Neural cell (in vitro differentiated cells): ENCODE measurements at regions not wholly inside any gene's neighbourhood (a gene's known extent, or its start where the extent isn't known, plus 50 kb on each side); places are given as distances from the start of the nearest gene placed in this dataset.

Experiments
- H2AFZ ChIP-seq: fragments of 200-600, 300-800 bp; sonication (generic), shearing (Covaris generic); 2 replicates; pipeline ENCODE4 v1.6.0; 2014; ENCODE audit warnings: low read depth, mild to moderate bottlenecking, antibody characterized with exemption, low read length, moderate library complexity
- H3F3A ChIP-seq: fragments of 200-600 bp; shearing (Covaris generic); 2 replicates; pipeline ENCODE4 v1.6.1; 2016; ENCODE audit warnings: mild to moderate bottlenecking, moderate library complexity, mixed read lengths, antibody characterized with exemption, low read length; ENCODE audit not compliant: insufficient read depth, poor library complexity, severe bottlenecking
- H3K27ac ChIP-seq: fragments of 200-600, 300-800 bp; sonication (generic), shearing (Covaris generic); 2 replicates; pipeline ENCODE4 v1.5.1; 2014; ENCODE audit warnings: mild to moderate bottlenecking, low read length, moderate library complexity
- H3K27me3 ChIP-seq: fragments of 300-800, 200-600 bp; sonication (generic), shearing (Covaris generic); 2 replicates; pipeline ENCODE4 v1.6.0; 2014; ENCODE audit warnings: mild to moderate bottlenecking, low read depth, low read length, moderate library complexity; ENCODE audit not compliant: insufficient read depth
- H3K36me3 ChIP-seq: fragments of 300-800, 200-600 bp; sonication (generic), shearing (Covaris generic); 2 replicates; pipeline ENCODE4 v1.5.1; 2014; ENCODE audit warnings: mild to moderate bottlenecking, antibody characterized with exemption, low read length, moderate library complexity; ENCODE audit not compliant: insufficient read depth
- H3K4me2 ChIP-seq: fragments of 300-800, 200-600 bp; sonication (generic), shearing (Covaris generic); 2 replicates; pipeline ENCODE4 v1.6.0; 2014; ENCODE audit warnings: mild to moderate bottlenecking, low read length
- H3K4me3 ChIP-seq: fragments of 300-800, 200-600 bp; sonication (generic), shearing (Covaris generic); 2 replicates; pipeline ENCODE4 v1.5.1; 2014; ENCODE audit warnings: mild to moderate bottlenecking, low read length, moderate library complexity
- H3K79me2 ChIP-seq: fragments of 200-600 bp; shearing (Covaris generic); replicated peaks from 2 replicates; pipeline ENCODE4 v1.6.0; 2014; ENCODE audit warnings: mild to moderate bottlenecking, low read length, moderate library complexity; ENCODE audit not compliant: insufficient read depth
- H3K9ac ChIP-seq: fragments of 300-800, 200-600 bp; sonication (generic), shearing (Covaris generic); 2 replicates; pipeline ENCODE4 v1.6.1; 2016; ENCODE audit warnings: mild to moderate bottlenecking, low read length, mixed read lengths
- H3K9me2 ChIP-seq: fragments of 200-600 bp; shearing (Covaris generic); 2 replicates; pipeline ENCODE4 v1.6.1; 2016; ENCODE audit warnings: mild to moderate bottlenecking, low read length, mixed read lengths; ENCODE audit not compliant: insufficient read depth
- H3K9me3 ChIP-seq: fragments of 200-600, 300-800 bp; sonication (generic), shearing (Covaris generic); 2 replicates; pipeline ENCODE4 v1.6.1; 2016; ENCODE audit warnings: mild to moderate bottlenecking, mixed run types, low read length, moderate library complexity, mixed read lengths
- H4K20me1 ChIP-seq: fragments of 200-600 bp; shearing (Covaris generic); 2 replicates; pipeline ENCODE4 v1.6.1; 2016; ENCODE audit warnings: mild to moderate bottlenecking, mixed run types; ENCODE audit not compliant: insufficient read depth
- EP300 ChIP-seq: fragments of 450-650 bp; conservative IDR thresholded peaks from 2 replicates; pipeline ENCODE4 v1.6.1; 2014; ENCODE audit warnings: antibody characterized with exemption, mild to moderate bottlenecking, moderate library complexity; ENCODE audit not compliant: poor library complexity, severe bottlenecking
- EZH2 ChIP-seq: fragments of 200-600, 300-800 bp; shearing (Covaris generic), sonication (generic); IDR thresholded peaks from 2 replicates; pipeline ENCODE4 v1.6.1; 2014; ENCODE audit warnings: antibody characterized with exemption, low read length, borderline replicate concordance, mild to moderate bottlenecking; ENCODE audit not compliant: insufficient read depth, poor library complexity, severe bottlenecking
- MXI1 ChIP-seq: fragments of 450-650 bp; conservative IDR thresholded peaks from 2 replicates; pipeline ENCODE4 v1.6.1; 2014; ENCODE audit warnings: antibody characterized with exemption, mild to moderate bottlenecking; ENCODE audit not compliant: poor library complexity, severe bottlenecking
- POLR2AphosphoS5 ChIP-seq: IDR thresholded peaks from 2 replicates; pipeline ENCODE4 v1.6.1; 2012
- RAD21 ChIP-seq: fragments of 450-650 bp; conservative IDR thresholded peaks from 2 replicates; pipeline ENCODE4 v1.6.1; 2014; ENCODE audit warnings: antibody characterized with exemption, mild to moderate bottlenecking, moderate library complexity
- REST ChIP-seq: IDR thresholded peaks from 2 replicates; pipeline ENCODE4 v1.6.1; 2012; ENCODE audit warnings: borderline replicate concordance
- SMC3 ChIP-seq: fragments of 450-650 bp; conservative IDR thresholded peaks from 2 replicates; pipeline ENCODE4 v1.6.1; 2014; ENCODE audit warnings: antibody characterized with exemption, mild to moderate bottlenecking, moderate library complexity; ENCODE audit not compliant: poor library complexity
- TAF1 ChIP-seq: IDR thresholded peaks from 2 replicates; pipeline ENCODE4 v1.6.1; 2012; ENCODE audit warnings: low read depth
- TF ChIP-seq, protein P1 (sequence below): fragments of 450-650 bp; IDR thresholded peaks from 2 replicates; pipeline ENCODE4 v1.5.1; 2014; ENCODE audit warnings: antibody characterized with exemption, mild to moderate bottlenecking, moderate library complexity; ENCODE audit not compliant: poor library complexity, severe bottlenecking

- H3K9me3 ChIP-seq, result no peaks in the 10 kb centered on the region
- H2AFZ ChIP-seq, result no peak overlapping the region
- H3K9ac ChIP-seq, result no peak overlapping the region
- no peaks in the 10 kb centered on the region for H3K9me2 ChIP-seq
- H3F3A ChIP-seq, result no peaks in the 10 kb centered on the region
- H3K4me3 ChIP-seq, result no peak overlapping the region
- TF ChIP-seq, protein P1, sequence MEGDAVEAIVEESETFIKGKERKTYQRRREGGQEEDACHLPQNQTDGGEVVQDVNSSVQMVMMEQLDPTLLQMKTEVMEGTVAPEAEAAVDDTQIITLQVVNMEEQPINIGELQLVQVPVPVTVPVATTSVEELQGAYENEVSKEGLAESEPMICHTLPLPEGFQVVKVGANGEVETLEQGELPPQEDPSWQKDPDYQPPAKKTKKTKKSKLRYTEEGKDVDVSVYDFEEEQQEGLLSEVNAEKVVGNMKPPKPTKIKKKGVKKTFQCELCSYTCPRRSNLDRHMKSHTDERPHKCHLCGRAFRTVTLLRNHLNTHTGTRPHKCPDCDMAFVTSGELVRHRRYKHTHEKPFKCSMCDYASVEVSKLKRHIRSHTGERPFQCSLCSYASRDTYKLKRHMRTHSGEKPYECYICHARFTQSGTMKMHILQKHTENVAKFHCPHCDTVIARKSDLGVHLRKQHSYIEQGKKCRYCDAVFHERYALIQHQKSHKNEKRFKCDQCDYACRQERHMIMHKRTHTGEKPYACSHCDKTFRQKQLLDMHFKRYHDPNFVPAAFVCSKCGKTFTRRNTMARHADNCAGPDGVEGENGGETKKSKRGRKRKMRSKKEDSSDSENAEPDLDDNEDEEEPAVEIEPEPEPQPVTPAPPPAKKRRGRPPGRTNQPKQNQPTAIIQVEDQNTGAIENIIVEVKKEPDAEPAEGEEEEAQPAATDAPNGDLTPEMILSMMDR, result no peak
- no peak for TF ChIP-seq EZH2
- TF ChIP-seq EP300, result no peak
- TF ChIP-seq SMC3, result no peak
- no peak for TF ChIP-seq REST
- TF ChIP-seq MXI1, result no peak
- H3K4me2 ChIP-seq, result no peak overlapping the region
- no peaks in the 10 kb centered on the region for H3K36me3 ChIP-seq
- no peak overlapping the region for H3K27ac ChIP-seq
- H4K20me1 ChIP-seq, result no peaks in the 10 kb centered on the region
- no peaks in the 10 kb centered on the region for H3K79me2 ChIP-seq
- H3K27me3 ChIP-seq, result no peaks in the 10 kb centered on the region
Measured at GRCh38 chr11:23284631-23285030, 424.4 kb upstream of the CCDC179 start.

GRCh38 chr11:23288003-23288783 is 427.9 kb upstream of the CCDC179 start:
- no peak overlapping the region for H3K4me2 ChIP-seq
- TF ChIP-seq EP300 (no peak), POLR2AphosphoS5 (no peak), MXI1 (no peak), EZH2 (no peak), SMC3 (no peak), REST (no peak), TAF1 (no peak), RAD21 (no peak)
- TF ChIP-seq, protein P1, result no peak
- no peak overlapping the region for H3K4me3 ChIP-seq
- no peaks in the 10 kb centered on the region for H3K27me3 ChIP-seq
- no peak overlapping the region for H3K9ac ChIP-seq
- no peak overlapping the region for H2AFZ ChIP-seq
- no peak overlapping the region for H3K27ac ChIP-seq
- no peaks in the 10 kb centered on the region for H4K20me1 ChIP-seq
- H3K9me2 ChIP-seq, result no peaks in the 10 kb centered on the region
- no peaks in the 10 kb centered on the region for H3F3A ChIP-seq
- H3K79me2 ChIP-seq, result no peaks in the 10 kb centered on the region
- H3K36me3 ChIP-seq, result no peaks in the 10 kb centered on the region
- H3K9me3 ChIP-seq, result no peaks in the 10 kb centered on the region
